NB4 (cell line): ENCODE measurements at regions not wholly inside any gene's neighbourhood (a gene's known extent, or its start where the extent isn't known, plus 50 kb on each side); places are given as distances from the start of the nearest gene placed in this dataset.

Experiments used
- CTCF ChIP-seq: IDR thresholded peaks from one replicate; pipeline ENCODE4 v1.5.1; 2012; ENCODE audit warnings: low read depth, low read length
- POLR2A ChIP-seq: IDR thresholded peaks from 2 replicates; pipeline ENCODE4 v1.6.1; 2011; ENCODE audit warnings: mild to moderate bottlenecking; ENCODE audit not compliant: insufficient read length; ENCODE audit errors: extremely low read depth

GRCh38 chr7:137172105-137172590, 171.4 kb downstream of the PTN start:
- no peak for TF ChIP-seq CTCF
- no peak for TF ChIP-seq POLR2A
